ENCODE measurements at regions not wholly inside any gene's neighbourhood (a gene's known extent, or its start where the extent isn't known, plus 50 kb on each side); places are given as distances from the start of the nearest gene placed in this dataset.

GRCh38 chr6:71406865-71407860 is 118.6 kb downstream of the OGFRL1 start:
- H3K27me3 ChIP-seq (ENCODE audit: control insufficient read depth, insufficient read depth, low read length), result no peaks in the 10 kb centered on the region
- H3K4me3 ChIP-seq (ENCODE audit: low read depth, low read length), result no peak overlapping the region
- H3K36me3 ChIP-seq (ENCODE audit: control insufficient read depth, insufficient read depth, low read length), result peaks cover 5% of the 10 kb centered on the region
- TF ChIP-seq, protein P1, sequence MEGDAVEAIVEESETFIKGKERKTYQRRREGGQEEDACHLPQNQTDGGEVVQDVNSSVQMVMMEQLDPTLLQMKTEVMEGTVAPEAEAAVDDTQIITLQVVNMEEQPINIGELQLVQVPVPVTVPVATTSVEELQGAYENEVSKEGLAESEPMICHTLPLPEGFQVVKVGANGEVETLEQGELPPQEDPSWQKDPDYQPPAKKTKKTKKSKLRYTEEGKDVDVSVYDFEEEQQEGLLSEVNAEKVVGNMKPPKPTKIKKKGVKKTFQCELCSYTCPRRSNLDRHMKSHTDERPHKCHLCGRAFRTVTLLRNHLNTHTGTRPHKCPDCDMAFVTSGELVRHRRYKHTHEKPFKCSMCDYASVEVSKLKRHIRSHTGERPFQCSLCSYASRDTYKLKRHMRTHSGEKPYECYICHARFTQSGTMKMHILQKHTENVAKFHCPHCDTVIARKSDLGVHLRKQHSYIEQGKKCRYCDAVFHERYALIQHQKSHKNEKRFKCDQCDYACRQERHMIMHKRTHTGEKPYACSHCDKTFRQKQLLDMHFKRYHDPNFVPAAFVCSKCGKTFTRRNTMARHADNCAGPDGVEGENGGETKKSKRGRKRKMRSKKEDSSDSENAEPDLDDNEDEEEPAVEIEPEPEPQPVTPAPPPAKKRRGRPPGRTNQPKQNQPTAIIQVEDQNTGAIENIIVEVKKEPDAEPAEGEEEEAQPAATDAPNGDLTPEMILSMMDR (IDR thresholded peaks at IDR 0.05; ENCODE audit: insufficient read depth, low read length, poor library complexity, severe bottlenecking), result no peak
- DNase-seq (ENCODE audit: low read depth), result no peak

DNA sequence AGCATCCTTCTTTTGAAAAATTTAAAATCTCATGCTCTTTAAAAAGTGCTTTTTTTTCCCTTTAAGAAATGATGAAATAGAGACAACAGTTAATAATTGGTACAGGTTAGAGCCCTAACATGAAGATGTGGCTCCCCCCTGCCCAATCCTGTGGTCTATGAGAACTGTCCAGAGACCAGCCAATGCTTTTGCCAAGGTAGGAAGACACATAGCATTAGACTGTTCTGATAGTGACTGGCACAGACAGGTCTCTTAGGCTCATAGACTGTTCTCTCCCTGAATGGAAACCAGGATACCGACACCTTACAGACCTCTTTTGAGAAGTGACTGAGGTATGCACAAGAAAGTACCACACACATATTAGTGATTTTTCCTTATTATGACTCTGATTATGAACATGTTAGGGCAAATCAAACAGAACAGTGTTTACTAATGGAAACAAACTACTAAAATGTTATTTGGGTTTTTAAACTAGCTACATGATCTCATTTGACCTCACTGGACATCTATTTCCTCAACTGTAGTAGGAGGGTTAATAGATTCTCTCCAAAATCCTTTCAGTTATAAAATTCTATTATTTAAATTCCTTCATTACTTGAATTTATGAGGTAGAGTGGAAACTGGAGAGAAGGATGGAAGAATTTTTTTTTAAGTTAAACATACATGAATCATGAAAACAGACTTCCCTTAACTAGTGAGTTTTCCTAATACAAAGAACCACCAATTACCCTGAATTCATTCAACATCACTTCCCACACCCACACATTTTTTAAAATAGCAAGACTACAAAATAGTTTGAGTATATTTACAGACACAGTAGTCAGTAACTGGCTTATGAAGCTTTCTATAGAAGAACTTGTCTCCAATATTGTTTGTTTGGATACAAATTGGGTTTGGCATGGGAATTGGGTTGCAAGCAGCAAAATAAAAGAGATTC is 120.4 kb downstream of the OGFRL1 start:
- TF ChIP-seq, protein P1 (IDR thresholded peaks at IDR 0.05; ENCODE audit: insufficient read depth, low read length, poor library complexity, severe bottlenecking), result no peak
- peaks cover 7% of the 10 kb centered on the region for H3K36me3 ChIP-seq (ENCODE audit: control insufficient read depth, insufficient read depth, low read length)
- no peak for DNase-seq (ENCODE audit: low read depth)
- no peak overlapping the region for H3K4me3 ChIP-seq (ENCODE audit: low read depth, low read length)
- H3K27me3 ChIP-seq (ENCODE audit: control insufficient read depth, insufficient read depth, low read length), result no peaks in the 10 kb centered on the region

GRCh38 chr6:71410164-71410566 is 121.6 kb downstream of the OGFRL1 start:
- H3K4me3 ChIP-seq (ENCODE audit: low read depth, low read length), result no peak overlapping the region
- H3K27me3 ChIP-seq (ENCODE audit: control insufficient read depth, insufficient read depth, low read length), result no peaks in the 10 kb centered on the region
- peak; percentile 81 for DNase-seq (ENCODE audit: low read depth)
- H3K36me3 ChIP-seq (ENCODE audit: control insufficient read depth, insufficient read depth, low read length), result peaks cover 7% of the 10 kb centered on the region
- TF ChIP-seq, protein P1 (IDR thresholded peaks at IDR 0.05; ENCODE audit: insufficient read depth, low read length, poor library complexity, severe bottlenecking), result no peak

DNA sequence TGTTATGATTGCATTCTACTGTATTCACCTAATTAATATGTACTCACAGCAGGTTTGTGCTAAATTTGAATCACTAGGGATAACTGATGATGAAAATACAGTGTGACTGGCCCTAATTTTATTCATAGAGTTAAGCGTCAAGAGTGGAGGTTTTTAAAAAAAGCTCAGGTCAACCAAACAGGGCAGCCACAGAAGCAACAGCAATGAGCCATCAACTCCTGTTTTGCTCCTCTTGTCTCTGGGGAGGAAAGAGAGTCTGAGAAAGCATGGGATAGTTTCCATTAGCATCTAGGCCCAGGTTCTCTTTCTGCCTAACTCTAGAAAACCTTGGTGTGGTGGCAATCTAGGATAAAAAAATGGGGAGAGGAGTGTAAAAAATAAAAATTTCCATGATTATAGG is 122.1 kb downstream of the OGFRL1 start:
- DNase-seq (ENCODE audit: low read depth), result no peak
- H3K4me3 ChIP-seq (ENCODE audit: low read depth, low read length), result peak overlapping the region; percentile 4
- H3K27me3 ChIP-seq (ENCODE audit: control insufficient read depth, insufficient read depth, low read length), result no peaks in the 10 kb centered on the region
- H3K36me3 ChIP-seq (ENCODE audit: control insufficient read depth, insufficient read depth, low read length), result peaks cover 7% of the 10 kb centered on the region
- TF ChIP-seq, protein P1 (IDR thresholded peaks at IDR 0.05; ENCODE audit: insufficient read depth, low read length, poor library complexity, severe bottlenecking), result no peak

DNA sequence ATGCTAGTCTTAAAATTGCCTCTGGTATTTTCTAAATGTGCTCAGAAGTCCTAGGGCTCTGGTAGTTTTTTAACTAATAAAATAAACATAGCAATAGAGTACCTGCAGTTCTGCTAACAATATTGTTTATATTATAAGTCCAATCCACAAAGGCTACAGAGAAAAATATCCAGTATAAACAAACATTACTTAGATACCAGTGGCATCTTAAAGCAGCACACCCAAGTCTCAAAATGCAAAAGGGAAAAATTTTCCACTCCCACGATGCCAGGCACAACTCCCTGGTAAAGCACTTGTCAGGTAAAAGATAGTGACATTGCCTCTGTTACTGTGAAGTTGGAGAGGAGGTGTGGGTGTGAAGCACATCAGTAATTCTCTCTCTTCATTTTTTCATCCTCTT is 123.3 kb downstream of the OGFRL1 start:
- Histone ChIP-seq H3K4me3 (ENCODE audit: low read depth, low read length) (peak overlapping the region; percentile 48), H3K27me3 (ENCODE audit: control insufficient read depth, insufficient read depth, low read length) (no peaks in the 10 kb centered on the region), H3K36me3 (ENCODE audit: control insufficient read depth, insufficient read depth, low read length) (peaks cover 3% of the 10 kb centered on the region)
- TF ChIP-seq, protein P1 (IDR thresholded peaks at IDR 0.05; ENCODE audit: insufficient read depth, low read length, poor library complexity, severe bottlenecking), result no peak
- DNase-seq (ENCODE audit: low read depth), result no peak
